GM19455 (cell line): ENCODE measurements at regions not wholly inside any gene's neighbourhood (a gene's known extent, or its start where the extent isn't known, plus 50 kb on each side); places are given as distances from the start of the nearest gene placed in this dataset.

Experiments used
- ATAC-seq: cut with Tn5 transposase; IDR thresholded peaks from one replicate; pipeline ENCODE4 v1.9.1; 2021; ENCODE audit not compliant: unreplicated experiment

DNA sequence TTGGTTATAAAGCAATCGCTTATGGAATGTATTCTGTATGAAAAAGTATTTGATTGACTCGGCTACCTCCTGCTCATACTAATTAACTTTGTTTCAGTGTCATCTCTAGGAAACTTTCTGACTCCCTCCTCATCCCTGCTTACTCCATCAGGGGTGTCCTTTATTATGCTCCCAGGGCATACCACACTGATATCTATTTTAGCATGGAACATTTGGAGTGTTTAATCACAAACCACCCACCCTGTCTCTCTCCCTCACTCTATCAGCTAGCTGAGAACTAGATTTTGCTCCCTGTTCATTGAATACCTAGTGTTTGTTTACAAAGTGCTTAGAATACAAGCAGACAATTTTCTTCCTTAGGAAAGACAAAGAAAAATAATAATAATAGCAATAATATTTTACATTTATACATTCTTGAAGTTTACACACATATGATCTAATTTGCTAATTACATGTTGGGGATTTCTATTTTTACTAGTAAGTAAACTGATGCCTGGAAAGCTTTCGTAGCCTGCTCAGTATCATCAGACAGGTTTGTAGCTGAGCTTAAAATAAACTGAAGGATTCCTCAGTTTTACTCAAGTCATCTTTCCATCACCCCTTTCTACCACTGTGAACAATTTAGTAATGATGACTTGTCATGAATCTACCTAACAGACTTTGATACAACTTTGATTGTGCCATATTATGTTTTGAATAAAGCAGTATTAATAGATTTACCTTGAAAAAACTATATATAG, 811.4 kb upstream of the HS3ST1 start:
- ATAC-seq, result no peak

DNA sequence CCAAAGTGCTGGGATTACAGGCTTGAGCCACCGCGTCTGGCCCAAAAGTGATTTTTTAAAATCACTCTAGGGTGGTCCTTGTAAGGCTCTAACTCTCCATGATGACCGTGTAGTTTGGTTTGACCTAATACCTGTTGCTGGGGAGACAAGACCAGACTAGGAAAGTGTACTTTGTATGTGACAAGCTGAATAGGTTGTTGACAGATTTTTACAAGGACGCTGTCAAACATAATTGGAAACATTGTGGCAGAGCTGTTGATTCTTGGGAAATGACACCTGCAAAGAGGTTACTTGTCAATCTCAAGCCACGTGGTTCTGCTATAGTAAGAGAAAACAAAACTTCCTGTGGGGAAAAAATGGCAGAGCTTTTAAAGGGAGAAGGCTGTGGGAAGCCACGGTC, 802.4 kb upstream of the HS3ST1 start:
- ATAC-seq, result no peak

DNA sequence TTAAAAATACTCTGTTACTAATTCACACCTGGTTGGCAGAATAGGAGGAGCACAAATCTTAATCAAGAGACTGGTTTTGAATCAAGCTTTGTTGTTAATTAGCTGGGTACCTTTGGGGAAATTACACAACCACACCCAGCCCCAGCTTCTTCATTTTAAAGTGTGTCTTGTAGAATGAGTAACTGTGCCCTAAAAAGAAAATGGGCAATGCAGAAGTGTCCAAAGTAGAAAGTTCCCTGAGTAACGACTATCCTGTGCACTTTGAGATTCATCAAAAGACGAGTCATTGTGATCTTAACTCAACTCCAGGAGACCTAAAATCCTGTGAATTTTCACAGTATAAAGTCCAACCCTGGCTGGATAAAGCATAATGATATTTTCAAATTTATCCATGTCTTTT, 792.3 kb upstream of the HS3ST1 start:
- ATAC-seq, result no peak

DNA sequence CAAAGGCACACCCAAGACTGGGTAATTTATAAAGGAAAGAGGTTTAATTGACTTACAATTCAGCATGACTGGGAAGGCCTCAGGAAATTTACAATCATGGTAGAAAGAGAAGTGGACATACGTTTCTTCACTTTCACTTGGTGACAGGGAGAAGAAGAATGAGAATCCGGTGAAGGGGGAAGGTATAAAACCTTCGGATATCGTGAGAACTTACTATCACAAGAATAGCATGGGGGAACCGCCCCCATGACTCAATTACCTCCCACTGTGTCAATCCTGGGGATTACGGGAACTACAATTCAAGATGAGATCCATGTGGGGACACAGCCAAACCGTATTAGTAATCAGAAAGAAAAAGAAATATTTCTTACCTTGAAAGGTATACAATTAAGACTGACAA, 782.9 kb upstream of the HS3ST1 start:
- no peak for ATAC-seq

DNA sequence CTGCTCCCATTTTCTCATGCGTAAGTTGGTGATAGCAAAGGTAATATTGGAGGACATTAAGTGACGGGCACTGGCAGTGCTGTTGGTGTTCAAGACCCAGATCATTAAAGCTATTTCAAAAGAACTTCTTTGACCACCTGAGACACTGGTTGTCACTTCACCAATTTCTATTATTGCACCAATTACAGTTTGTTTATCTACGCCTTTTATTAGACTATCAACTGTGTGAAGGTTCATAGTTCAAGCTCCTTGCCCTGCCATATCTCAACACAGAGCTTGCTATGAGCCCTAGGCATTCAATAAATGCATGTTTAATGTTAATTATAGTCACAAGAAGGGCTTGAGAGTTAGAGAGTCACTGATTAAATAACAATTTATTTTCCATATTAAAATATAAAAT, 778.7 kb upstream of the HS3ST1 start:
- ATAC-seq, result no peak

DNA sequence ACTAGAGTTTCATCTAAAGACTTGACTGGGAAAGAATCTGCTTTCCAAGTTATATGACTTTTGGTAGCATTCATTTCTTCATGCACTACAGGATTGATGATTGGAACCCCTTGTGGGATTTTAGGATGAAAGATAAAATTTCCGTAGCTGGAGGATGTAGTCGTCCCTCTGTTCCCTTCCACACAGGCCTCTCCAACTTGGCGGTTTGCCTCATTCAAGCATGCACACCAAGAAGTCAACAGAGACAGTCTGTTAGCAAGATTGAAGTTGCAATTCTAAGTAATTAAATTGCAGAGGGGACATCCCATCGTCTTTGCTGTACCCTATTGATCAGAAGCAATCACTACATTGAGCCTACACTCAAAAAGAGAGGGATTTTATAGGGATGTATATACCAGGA, 777.4 kb upstream of the HS3ST1 start:
- ATAC-seq, result no peak

DNA sequence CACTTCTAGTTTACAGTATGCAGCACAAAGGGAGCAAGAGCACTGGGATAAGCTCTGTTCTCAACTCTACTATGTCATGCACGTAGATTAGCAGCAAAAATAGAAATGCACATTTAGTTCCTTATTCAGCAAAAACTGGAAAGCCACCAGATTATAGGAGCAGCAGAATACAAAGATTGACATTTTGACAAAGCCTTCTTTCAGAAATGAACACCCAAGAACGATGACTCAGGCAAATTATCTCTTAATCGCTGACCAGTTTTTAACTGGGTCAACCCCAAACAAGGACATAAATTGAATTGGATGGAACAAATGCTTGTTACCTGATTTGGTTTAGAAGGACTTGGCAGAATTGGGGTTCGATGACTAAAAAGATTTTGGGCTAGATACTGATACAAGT, 775.3 kb upstream of the HS3ST1 start:
- ATAC-seq, result no peak

DNA sequence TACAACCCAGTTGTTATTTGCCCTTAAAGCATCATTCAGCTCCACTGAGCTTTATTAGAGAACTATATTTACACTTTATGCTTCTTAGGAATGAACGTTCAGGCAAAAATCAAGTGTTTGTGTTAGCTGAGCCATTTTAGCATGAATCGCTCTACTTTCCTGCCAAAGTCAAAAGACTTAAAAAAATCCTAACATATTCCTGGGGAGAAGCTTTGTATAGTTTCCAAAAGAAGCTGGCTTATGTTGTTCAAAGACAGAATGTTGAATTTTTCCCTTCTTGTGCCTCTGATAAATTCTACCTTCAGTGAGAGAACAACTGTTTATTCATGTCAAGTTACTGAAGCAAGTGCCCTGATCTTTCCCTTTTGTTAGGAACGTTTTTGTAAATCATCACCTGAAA, 771.5 kb upstream of the HS3ST1 start:
- no peak for ATAC-seq

DNA sequence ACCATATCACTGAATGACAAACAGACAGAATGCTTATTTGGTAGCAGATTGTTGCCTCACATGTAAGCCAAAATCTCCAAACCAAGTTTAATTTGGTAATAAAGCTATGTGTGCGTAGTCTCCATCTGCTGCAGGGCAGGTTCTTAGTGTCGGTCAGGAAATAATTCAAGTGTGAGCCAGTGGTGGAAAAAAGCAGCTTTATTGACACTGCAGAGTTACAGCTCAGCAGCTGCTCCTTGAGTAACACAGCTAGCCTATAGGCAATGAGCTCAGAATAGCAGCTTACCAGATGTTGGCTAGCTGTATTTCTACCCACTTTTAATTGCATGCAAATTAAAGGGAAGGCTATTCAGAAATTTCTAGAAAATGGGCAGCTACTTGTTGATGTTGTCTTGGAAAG, 757.8 kb upstream of the HS3ST1 start:
- ATAC-seq, result no peak

DNA sequence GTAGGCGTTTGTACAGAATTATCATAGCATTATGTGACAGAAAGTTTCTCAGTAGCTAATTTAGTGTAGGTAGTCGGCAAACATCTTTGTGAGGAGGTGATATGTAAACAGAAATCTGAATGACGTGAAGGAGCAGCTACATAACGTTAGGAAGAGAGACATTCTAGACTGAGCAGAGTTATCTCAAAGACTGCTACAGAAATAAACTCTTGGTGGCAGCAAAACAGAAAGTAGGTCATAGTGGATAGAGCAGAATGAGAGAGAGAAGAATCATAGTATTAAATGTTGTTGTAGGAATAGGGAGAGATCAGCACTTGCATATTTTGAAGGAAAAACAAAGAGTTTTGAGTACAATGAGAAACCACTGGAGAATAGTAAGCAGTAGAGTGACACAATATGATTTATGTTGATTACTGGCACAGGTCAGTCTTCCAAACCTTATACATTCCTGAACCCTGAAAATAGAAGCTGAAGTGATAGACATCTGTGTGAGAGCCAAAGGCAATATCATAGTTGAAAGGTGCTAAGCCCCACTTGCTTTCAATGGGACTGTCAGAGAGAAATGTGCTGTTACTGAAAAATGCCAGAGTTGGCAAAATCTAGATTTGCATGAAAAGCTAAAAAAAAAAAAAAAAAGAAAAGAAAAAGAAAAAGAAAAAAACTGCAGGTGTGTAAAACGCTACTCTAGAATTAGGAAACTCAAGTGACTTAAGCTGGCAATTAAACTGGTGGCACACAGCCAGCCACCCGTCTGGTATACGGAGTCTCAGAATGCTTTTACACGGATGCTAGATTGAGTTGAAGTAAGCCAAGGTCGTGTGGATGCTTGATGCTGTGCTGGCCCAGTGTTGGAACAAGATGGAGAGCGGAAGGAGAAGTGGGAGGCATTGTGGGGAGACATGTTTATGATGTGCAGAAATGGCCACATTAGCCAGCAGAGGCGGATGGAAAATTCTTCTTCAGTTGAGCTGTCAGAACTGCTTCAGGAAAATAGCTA, 750.2 kb upstream of the HS3ST1 start:
- ATAC-seq, result no peak

DNA sequence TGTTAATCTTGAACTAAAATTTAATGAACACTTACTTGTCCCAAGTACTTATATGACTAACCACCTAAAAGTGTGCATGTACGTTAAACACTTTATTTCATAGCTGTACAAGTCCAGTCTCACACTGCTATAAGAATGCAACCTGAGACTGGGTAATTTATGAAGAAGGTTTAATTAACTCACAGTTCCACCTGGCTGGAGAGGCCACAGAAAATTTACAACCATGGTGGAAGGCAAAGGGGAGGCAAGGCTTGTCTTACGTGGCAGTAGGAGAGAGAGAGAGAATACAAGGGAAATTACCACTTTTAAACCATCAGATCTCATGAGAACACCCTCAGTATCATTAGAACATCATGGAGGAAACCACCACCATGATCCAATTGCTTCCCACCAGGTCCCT, 748.7 kb upstream of the HS3ST1 start:
- ATAC-seq, result no peak

DNA sequence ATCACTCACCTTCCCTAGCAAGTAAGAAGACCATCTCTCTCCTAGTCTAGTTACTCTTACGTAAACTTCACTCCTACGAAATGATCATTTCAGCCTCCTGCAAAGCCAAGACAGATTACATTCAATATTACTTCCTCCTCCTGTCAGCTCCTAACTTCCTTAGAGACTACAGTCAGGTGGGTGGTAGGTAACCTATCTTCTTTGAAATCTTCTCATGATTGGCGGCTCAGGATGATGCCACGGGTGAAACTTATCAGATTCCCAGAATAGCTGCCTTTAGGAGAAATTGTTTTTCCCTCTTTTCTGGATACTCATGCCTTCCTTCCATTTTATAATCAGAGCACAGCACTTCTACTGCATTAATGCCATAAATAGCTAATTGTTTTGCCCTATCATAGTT, 744.8 kb upstream of the HS3ST1 start:
- ATAC-seq, result no peak

DNA sequence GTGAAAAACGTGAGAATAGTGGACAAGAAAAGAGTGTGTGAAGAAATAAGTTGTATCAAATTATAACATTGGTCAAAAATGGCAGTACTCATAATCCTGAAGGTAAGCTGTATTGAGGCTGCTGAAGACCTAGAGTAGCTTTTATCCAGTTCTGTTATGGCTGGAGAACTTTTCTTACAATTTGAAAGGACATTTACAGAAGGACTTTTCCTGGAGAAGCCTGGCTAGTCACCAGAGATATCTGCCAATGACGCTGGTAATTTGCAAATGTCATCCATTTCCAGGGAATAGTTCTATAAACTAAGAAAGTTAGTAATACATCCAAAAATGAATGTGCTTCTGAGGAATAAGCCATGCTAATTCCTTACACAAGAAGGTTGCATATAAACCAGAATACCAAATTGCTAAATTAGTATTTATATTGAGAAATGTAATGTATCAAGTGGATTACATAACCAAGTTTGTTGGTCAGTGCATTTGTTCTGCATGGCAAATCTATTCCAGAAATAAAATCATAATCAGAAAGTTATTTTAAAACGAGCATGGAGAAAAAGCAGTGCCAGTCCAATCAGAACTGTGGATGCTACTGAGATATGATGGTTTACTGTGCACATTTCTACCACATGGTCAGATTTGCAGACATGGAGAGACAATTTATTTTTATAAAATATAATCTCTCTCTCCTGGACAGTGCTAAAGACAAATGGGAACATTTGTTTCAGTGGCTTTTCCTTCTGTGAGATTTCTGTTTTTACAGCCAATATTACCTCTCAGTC, 743.7 kb upstream of the HS3ST1 start:
- no peak for ATAC-seq

DNA sequence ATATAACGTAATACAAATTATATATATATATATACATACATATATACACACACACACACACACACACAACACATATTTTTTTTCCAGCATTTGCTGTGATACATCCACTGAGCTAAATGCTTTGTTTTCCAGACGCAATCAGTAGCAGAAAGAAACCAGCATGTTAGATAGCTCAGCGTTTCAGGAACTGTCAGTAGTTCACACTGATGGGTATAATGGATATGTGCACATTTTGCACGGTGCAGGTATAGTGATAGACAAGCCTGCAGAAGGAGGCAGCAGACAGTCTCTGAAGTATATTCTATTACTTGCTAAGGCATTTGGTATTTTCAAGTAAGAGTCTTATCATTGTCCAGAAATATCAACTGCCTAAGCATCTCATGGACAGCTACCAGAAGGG, 741.6 kb upstream of the HS3ST1 start:
- ATAC-seq, result no peak

DNA sequence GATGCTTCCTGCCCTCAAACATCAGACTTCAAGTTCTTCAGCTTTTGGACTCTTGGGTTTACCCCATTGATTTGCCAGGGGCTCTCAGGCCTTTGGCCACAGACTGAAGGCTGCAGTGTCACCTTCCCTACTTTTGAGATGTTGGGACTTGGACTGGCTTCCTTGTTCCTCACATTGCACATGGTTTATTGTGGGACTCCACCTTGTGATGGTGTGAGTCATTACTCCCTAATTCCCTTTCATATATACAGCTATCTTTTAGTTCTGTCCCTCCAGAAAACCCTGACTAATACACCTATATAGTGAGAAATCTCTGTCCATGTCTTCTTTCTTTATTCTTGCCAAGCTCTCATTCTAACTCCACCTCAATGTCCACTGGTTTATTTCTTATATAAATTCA, 736.9 kb upstream of the HS3ST1 start:
- ATAC-seq, result no peak

DNA sequence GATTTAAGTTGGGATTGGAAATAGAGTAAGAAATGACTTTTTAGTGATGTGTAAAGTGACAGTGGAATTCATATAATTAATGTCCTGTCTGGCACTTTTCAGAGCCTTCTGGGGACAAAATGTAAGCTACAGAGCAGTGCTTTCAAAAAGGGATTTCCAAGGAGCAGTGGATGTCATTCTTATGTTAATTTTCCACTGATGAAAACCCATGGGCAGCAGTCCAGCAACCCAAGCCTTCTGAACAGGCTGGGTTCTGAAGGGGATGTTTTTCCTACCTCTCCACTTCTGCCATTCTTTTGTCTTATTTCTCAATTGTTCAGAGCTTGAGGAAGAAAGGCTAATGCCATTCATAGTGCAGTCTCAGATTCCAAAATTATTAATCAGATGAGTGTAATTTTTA, 717.6 kb upstream of the HS3ST1 start:
- no peak for ATAC-seq

DNA sequence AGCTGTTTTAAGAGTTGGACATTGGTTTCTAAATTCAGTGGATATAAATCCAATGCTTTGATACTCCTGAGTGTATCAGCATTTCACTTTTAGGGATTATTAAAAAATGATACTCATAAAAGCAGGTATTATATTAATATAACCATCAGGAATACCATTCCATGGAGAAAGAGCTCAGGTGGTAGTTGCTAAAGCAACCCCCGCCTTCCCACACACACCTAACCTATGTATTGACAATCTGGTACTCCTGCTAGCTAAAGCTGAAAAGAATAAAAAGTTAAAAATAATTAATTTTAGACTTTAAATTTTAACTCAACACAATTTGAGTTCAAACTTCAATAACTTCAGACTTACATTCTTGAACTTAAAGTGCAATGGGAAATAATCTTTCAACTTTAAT, 717.1 kb upstream of the HS3ST1 start:
- no peak for ATAC-seq

DNA sequence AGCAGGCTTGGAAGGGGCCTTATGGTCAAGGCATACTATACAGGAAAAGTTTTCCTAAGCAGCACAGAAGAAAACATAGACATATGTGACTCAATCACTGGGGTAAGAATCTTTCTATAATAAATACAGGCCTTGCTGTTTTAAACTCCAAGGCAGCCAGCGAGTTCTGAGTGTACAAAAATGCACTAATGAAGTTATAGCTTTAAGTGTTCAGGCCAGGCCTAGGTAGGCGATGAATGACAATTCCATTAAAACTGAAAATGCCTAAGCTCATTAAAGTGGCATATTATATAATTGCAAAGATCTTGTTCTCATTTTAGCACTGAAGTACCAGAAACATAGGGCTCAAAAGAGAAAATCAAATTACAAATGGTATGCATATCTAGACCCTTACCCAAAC, 716.4 kb upstream of the HS3ST1 start:
- no peak for ATAC-seq

DNA sequence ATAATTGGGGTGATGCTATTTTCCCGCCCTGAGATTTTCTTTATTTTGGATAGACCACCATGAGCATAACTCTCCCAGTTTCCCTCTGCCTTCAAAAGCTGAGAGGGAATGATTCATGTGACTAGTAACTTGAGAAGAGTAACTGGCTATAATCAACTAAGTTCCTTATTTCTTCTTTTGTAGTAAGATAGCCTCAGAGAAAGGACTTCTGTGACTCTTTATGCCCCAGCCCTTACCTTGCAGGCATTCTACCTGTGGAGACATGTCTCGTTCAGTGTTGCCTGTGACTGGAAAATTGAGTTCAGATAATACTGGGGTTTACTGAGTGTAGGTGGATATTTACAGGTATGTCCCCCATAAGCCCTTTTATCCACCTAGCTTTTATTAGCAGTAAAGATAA, 715.4 kb upstream of the HS3ST1 start:
- no peak for ATAC-seq

DNA sequence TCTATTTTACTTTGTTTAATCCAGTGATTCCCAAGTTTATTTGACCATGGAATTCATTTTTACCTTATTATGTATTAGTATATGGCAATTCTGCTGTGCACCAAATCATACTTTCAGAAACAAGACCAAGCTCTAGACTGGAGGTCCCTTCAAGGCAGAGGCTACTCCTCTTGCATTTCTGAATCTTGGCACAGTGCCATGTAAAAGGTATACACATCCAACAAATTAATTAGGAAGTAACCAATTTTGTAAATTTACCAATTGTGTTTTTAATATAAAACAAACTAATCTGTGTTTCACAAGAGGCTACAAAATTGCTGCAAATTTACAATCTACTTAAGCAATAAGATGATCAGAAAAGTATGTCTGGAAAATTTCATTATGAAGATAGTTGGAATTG, 712.2 kb upstream of the HS3ST1 start:
- no peak for ATAC-seq

DNA sequence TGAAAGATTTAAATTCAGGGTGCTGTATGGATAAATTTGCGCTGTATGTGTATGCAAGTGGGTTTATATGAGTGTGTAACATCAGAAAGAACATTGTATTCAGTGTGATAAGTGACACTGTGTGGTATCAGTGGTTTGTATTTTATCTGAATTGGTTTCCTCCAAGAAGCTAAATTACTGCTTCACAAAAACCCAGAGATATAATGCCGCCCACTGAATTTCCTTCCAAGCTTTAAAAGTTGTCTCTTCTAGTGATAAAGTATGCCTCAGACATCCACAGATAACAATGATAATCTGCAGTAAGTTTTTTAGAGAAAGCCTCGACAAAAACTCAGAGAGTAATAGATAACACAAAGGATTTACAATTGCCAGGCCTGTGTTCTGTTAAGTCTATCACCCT, 710.6 kb upstream of the HS3ST1 start:
- no peak for ATAC-seq

DNA sequence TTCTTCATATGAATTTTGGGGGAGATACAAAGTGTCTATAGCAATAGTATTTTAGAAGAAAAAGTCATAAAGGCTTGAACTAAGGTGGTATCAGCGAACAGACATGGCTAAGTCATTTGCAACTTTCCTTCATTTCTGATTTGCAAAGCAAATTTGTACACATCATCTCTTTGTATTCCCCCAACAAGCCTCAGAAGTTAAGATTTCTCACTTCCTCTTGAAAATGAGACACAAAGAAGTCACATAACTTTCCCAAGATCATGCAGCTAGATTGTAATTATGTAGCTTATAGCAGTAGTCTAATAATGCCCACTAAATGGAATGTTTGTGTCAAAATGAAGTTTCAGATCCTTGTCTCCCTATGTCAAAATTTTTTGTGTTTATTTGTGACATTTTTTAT, 709.8 kb upstream of the HS3ST1 start:
- no peak for ATAC-seq
